ENCODE measurements at regions not wholly inside any gene's neighbourhood (a gene's known extent, or its start where the extent isn't known, plus 50 kb on each side); places are given as distances from the start of the nearest gene placed in this dataset.

DNA sequence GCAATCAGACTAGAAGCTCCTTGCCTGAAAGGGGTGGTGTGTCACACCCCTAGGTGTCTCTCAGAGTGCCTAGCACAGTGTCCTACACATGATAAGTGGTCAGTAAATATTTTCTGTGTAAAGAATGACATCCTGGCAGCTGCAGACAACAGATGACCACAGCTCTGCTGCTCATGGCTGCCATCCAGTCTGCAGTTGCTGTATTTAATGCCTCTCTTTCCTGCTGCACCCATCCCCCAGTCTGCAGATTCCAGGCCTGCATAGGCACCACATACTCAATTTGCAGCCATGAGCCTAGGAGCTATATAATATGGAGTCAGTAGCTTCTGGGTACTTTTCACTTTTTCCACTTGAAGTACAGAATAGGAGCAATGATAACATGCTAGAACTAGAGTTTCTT is 94.9 kb upstream of the NR4A3 start:
- no peaks in the 10 kb centered on the region for H3K9me3 ChIP-seq
- TF ChIP-seq, protein P1, sequence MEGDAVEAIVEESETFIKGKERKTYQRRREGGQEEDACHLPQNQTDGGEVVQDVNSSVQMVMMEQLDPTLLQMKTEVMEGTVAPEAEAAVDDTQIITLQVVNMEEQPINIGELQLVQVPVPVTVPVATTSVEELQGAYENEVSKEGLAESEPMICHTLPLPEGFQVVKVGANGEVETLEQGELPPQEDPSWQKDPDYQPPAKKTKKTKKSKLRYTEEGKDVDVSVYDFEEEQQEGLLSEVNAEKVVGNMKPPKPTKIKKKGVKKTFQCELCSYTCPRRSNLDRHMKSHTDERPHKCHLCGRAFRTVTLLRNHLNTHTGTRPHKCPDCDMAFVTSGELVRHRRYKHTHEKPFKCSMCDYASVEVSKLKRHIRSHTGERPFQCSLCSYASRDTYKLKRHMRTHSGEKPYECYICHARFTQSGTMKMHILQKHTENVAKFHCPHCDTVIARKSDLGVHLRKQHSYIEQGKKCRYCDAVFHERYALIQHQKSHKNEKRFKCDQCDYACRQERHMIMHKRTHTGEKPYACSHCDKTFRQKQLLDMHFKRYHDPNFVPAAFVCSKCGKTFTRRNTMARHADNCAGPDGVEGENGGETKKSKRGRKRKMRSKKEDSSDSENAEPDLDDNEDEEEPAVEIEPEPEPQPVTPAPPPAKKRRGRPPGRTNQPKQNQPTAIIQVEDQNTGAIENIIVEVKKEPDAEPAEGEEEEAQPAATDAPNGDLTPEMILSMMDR (IDR thresholded peaks at IDR 0.05), result no peak
- no peak for DNase-seq
- no peak for ATAC-seq
- H3K4me1 ChIP-seq (ENCODE audit: low read depth), result no peaks in the 10 kb centered on the region
- intact Hi-C loops (cut with DNase I, micrococcal nuclease), result no loop called here
- no peak overlapping the region for H3K4me3 ChIP-seq
- no peaks in the 10 kb centered on the region for H3K36me3 ChIP-seq (ENCODE audit: low read depth)

- H3K36me3 ChIP-seq (ENCODE audit: low read depth), result no peaks in the 10 kb centered on the region
- intact Hi-C loops (cut with DNase I, micrococcal nuclease), result no loop called here
- ATAC-seq (no peak), DNase-seq (no peak)
- H3K4me3 ChIP-seq, result no peak overlapping the region
- no peaks in the 10 kb centered on the region for H3K9me3 ChIP-seq
- TF ChIP-seq, protein P1 (IDR thresholded peaks at IDR 0.05), result no peak
- no peaks in the 10 kb centered on the region for H3K4me1 ChIP-seq (ENCODE audit: low read depth)
Measured at GRCh38 chr9:99730062-99730461, 91.6 kb upstream of the NR4A3 start.

DNA sequence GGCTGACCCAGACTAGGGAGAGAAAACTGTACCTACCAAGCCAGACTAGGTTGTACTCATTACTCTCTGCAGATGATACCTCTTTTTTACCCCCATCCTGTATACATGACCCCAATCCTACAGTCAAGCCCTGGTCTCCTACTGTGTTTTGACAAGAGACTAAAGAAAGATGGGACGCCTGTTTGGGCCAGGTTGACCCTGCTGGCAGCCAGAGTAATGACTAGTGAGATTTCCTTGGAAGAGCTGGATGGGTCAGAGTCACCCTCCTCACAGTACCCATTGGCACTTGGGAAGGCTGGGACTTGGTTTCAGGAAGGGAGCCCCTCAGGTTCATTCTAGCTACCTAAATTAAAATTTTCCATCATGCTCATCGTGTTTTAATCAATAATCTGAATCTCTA is 89.7 kb upstream of the NR4A3 start:
- DNase-seq, result no peak
- ATAC-seq, result no peak
- no peaks in the 10 kb centered on the region for H3K9me3 ChIP-seq
- no peaks in the 10 kb centered on the region for H3K36me3 ChIP-seq (ENCODE audit: low read depth)
- H3K4me1 ChIP-seq (ENCODE audit: low read depth), result no peaks in the 10 kb centered on the region
- intact Hi-C loops (cut with DNase I, micrococcal nuclease), result no loop called here
- TF ChIP-seq, protein P1 (IDR thresholded peaks at IDR 0.05), result no peak
- H3K4me3 ChIP-seq, result no peak overlapping the region

- intact Hi-C loops (cut with DNase I, micrococcal nuclease), result no loop called here
- ATAC-seq (no peak), DNase-seq (no peak)
- no peaks in the 10 kb centered on the region for H3K4me1 ChIP-seq (ENCODE audit: low read depth)
- no peak overlapping the region for H3K4me3 ChIP-seq
- H3K9me3 ChIP-seq, result no peaks in the 10 kb centered on the region
- H3K36me3 ChIP-seq (ENCODE audit: low read depth), result no peaks in the 10 kb centered on the region
- TF ChIP-seq, protein P1 (IDR thresholded peaks at IDR 0.05), result no peak
Measured at GRCh38 chr9:99732715-99733114, 89.0 kb upstream of the NR4A3 start.

GRCh38 chr9:99735041-99735440 is 86.6 kb upstream of the NR4A3 start:
- no peak for ATAC-seq
- intact Hi-C loops (cut with DNase I, micrococcal nuclease), result no loop called here
- H3K9me3 ChIP-seq, result no peaks in the 10 kb centered on the region
- TF ChIP-seq, protein P1 (IDR thresholded peaks at IDR 0.05), result no peak
- H3K36me3 ChIP-seq (ENCODE audit: low read depth), result no peaks in the 10 kb centered on the region
- no peaks in the 10 kb centered on the region for H3K4me1 ChIP-seq (ENCODE audit: low read depth)
- H3K4me3 ChIP-seq, result no peak overlapping the region
- no peak for DNase-seq

DNA sequence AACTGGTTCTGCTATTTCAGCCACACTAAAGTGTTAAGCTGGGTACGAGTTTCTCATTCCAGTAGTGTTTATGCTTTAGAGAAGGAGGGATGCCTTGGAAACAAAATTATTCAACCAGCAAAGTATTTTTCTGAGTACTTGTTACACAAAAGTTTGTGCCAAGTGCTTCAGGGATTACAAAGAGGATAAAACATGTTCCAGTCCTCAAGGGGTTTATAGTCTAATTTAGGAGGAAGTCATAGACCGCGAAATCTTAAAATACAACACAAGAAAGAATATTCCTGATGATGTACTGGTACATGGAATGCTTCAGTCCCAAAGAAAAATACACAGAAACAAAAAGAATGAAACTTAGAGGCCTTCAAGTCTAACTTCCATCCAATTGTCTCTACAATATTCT is 85.4 kb upstream of the NR4A3 start:
- ATAC-seq (no peak), DNase-seq (no peak)
- Histone ChIP-seq H3K4me3 (no peak overlapping the region), H3K36me3 (ENCODE audit: low read depth) (no peaks in the 10 kb centered on the region), H3K4me1 (ENCODE audit: low read depth) (no peaks in the 10 kb centered on the region), H3K9me3 (no peaks in the 10 kb centered on the region)
- intact Hi-C loops (cut with DNase I, micrococcal nuclease), result no loop called here
- TF ChIP-seq, protein P1 (IDR thresholded peaks at IDR 0.05), result no peak
